Neuronal stem cell (in vitro differentiated cells): ENCODE measurements at regions not wholly inside any gene's neighbourhood (a gene's known extent, or its start where the extent isn't known, plus 50 kb on each side); places are given as distances from the start of the nearest gene placed in this dataset.

Source experiments
- DNase-seq: peaks from one replicate; pipeline ENCODE4 v3.0.0-alpha.2; 2013; ENCODE audit warnings: low spot score
- H2AFZ ChIP-seq: one replicate; pipeline ENCODE4 v1.6.1; 2013; ENCODE audit warnings: mild to moderate bottlenecking, low read length, inconsistent platforms
- H2AK5ac ChIP-seq: 2 replicates; pipeline ENCODE4 v1.6.1; 2013; ENCODE audit warnings: low read depth, mild to moderate bottlenecking, inconsistent platforms, low read length, moderate library complexity, mixed read lengths
- H2BK120ac ChIP-seq: 2 replicates; pipeline ENCODE4 v1.6.1; 2013; ENCODE audit warnings: low read depth, mild to moderate bottlenecking, inconsistent platforms, low read length, moderate library complexity, mixed read lengths
- H2BK12ac ChIP-seq: one replicate; pipeline ENCODE4 v1.6.1; 2013; ENCODE audit warnings: low read length, inconsistent platforms
- H2BK15ac ChIP-seq: 2 replicates; pipeline ENCODE4 v1.6.1; 2013; ENCODE audit warnings: mild to moderate bottlenecking, low read length, inconsistent platforms, mixed read lengths
- H2BK5ac ChIP-seq: one replicate; pipeline ENCODE4 v1.6.1; 2013; ENCODE audit warnings: inconsistent platforms, mild to moderate bottlenecking, low read length, moderate library complexity
- H3K14ac ChIP-seq: one replicate; pipeline ENCODE4 v1.6.1; 2013; ENCODE audit warnings: low read length, inconsistent platforms
- H3K18ac ChIP-seq: 2 replicates; pipeline ENCODE4 v1.6.1; 2013; ENCODE audit warnings: low read length, inconsistent platforms
- H3K23ac ChIP-seq: 2 replicates; pipeline ENCODE4 v1.6.1; 2013; ENCODE audit warnings: low read depth, mild to moderate bottlenecking, mixed read lengths, low read length, inconsistent platforms; ENCODE audit not compliant: poor library complexity
- H3K27ac ChIP-seq: replicated peaks from 3 replicates; pipeline ENCODE4 v1.5.1; 2013; ENCODE audit warnings: low read length, inconsistent platforms
- H3K27me3 ChIP-seq, 3 experiments: 2 replicates each; pipeline ENCODE4 v1.6.1; 2013; ENCODE audit warnings: low read length in 3 of 3, mild to moderate bottlenecking in 2 of 3, inconsistent platforms in 1 of 3, low read depth in 1 of 3, mixed read lengths in 1 of 3, moderate library complexity in 1 of 3; ENCODE audit not compliant: control insufficient read depth in 3 of 3, insufficient read depth in 3 of 3
- H3K36me3 ChIP-seq, 2 donors: replicated peaks in 1 of 2; 2 replicates each; pipeline ENCODE4 v1.6.1; 2013; ENCODE audit warnings: low read length in 2 of 2; ENCODE audit not compliant: control insufficient read depth in 2 of 2, insufficient read depth in 2 of 2
- H3K4ac ChIP-seq: 2 replicates; pipeline ENCODE4 v1.6.1; 2013; ENCODE audit warnings: inconsistent platforms, mild to moderate bottlenecking, low read length, moderate library complexity
- H3K4me1 ChIP-seq, 2 donors: 1 replicate in 1 of 2; 2 replicates in 1 of 2; pipeline ENCODE4 v1.6.1; 2013; ENCODE audit warnings: low read length in 2 of 2, low read depth in 1 of 2; ENCODE audit not compliant: control insufficient read depth in 2 of 2, insufficient read depth in 1 of 2
- H3K4me2 ChIP-seq: one replicate; pipeline ENCODE4 v1.6.1; 2013; ENCODE audit warnings: mild to moderate bottlenecking, low read length, inconsistent platforms; ENCODE audit not compliant: insufficient read depth, poor library complexity, severe bottlenecking
- H3K4me3 ChIP-seq, 2 donors: 2 replicates each; pipeline ENCODE4 v1.5.1; 2013; ENCODE audit warnings: low read length in 2 of 2, mild to moderate bottlenecking in 2 of 2, inconsistent platforms in 1 of 2, moderate library complexity in 1 of 2
- H3K79me1 ChIP-seq: one replicate; pipeline ENCODE4 v1.6.1; 2013; ENCODE audit warnings: low read depth, mild to moderate bottlenecking, inconsistent platforms, low read length, moderate library complexity
- H3K9ac ChIP-seq: one replicate; pipeline ENCODE4 v1.6.1; 2013; ENCODE audit warnings: mild to moderate bottlenecking, low read depth, low read length, inconsistent platforms; ENCODE audit not compliant: poor library complexity
- H3K9me3 ChIP-seq, 2 donors: replicated peaks in 1 of 2; 2 replicates each; pipeline versions ENCODE3 to v1.6.1; 2013; ENCODE audit warnings: low read length in 2 of 2, mild to moderate bottlenecking in 2 of 2, inconsistent platforms in 1 of 2, low read depth in 1 of 2, mixed read lengths in 1 of 2, moderate library complexity in 1 of 2; ENCODE audit not compliant: control insufficient read depth in 2 of 2, insufficient read depth in 1 of 2
- H4K8ac ChIP-seq: one replicate; pipeline ENCODE4 v1.6.1; 2013; ENCODE audit warnings: low read depth, mild to moderate bottlenecking, inconsistent platforms, low read length, moderate library complexity
- H4K91ac ChIP-seq: one replicate; pipeline ENCODE4 v1.6.1; 2013; ENCODE audit warnings: low read length, low read depth, mild to moderate bottlenecking, inconsistent platforms; ENCODE audit not compliant: poor library complexity
- WGBS, 2 donors: extraction: QIAGEN DNeasy Blood & Tissue Kit; methylation state at CpG; one replicate each; pipeline ENCODE4 v1.1.7; 2013; ENCODE audit warnings: missing lambda C conversion rate in 2 of 2, mixed read lengths in 1 of 2; ENCODE audit not compliant: insufficient read length in 2 of 2, insufficient replicate concordance in 1 of 2; ENCODE audit errors: extremely low coverage in 2 of 2; 5-methylcytosine and 5-hydroxymethylcytosine counted together

DNA sequence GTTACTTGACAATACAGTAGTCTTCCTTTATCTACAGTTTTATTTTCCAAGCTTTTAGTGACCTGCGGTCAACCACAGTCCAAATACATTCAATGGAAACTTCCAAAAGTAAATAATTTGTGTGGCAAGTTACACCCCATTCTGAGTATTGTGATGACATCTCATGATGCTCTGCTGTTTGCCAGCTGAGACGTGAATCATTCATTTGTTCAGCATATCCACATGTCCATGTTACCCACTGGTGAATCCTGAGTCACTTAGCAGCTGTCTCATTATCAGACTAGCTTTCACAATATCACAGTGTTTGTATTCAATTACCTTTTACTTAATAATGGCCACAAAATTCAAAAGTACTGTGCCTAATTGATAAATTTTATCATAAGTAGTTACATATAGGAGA is 179.8 kb downstream of the PRR20E start:
- Histone ChIP-seq H3K4me3 (no peak overlapping the region), H3K27ac (no peak overlapping the region), H3K27me3 (no peaks in the 10 kb centered on the region), H3K4me1 (no peaks in the 10 kb centered on the region), H3K14ac (no peak overlapping the region), H3K18ac (no peak overlapping the region), H3K79me1 (no peaks in the 10 kb centered on the region), H3K4ac (no peak overlapping the region), H3K23ac (no peak overlapping the region), H3K4me2 (no peak overlapping the region), H3K9ac (no peak overlapping the region), H2AK5ac (no peak overlapping the region), H3K36me3 (no peaks in the 10 kb centered on the region), H4K91ac (no peak overlapping the region), H2BK15ac (no peak overlapping the region), H2BK5ac (no peak overlapping the region), H2BK12ac (no peak overlapping the region), H2BK120ac (no peak overlapping the region), H2AFZ (no peak overlapping the region), H3K9me3 (no peaks in the 10 kb centered on the region), H4K8ac (no peak overlapping the region)
- DNase-seq = no peak
- no CpG with 5 or more reads among the region's 2 CpGs for WGBS, 2 donors

GRCh38 chr13:57352114-57352513 is 185.1 kb downstream of the PRR20E start:
- H3K4me2 ChIP-seq = no peak overlapping the region
- no peak overlapping the region for H2BK12ac ChIP-seq
- no peak overlapping the region for H3K4ac ChIP-seq
- no peak overlapping the region for H3K9ac ChIP-seq
- no peak overlapping the region for H2BK15ac ChIP-seq
- H3K23ac ChIP-seq = no peak overlapping the region
- no peak overlapping the region for H3K18ac ChIP-seq
- no peak overlapping the region for H3K14ac ChIP-seq
- H2AFZ ChIP-seq = no peak overlapping the region
- no peak overlapping the region for H2BK120ac ChIP-seq
- WGBS, 2 donors = no CpG with 5 or more reads among the region's 1 CpG
- no peak overlapping the region for H2AK5ac ChIP-seq
- H3K27ac ChIP-seq = no peak overlapping the region
- no peaks in the 10 kb centered on the region for H3K9me3 ChIP-seq
- no peaks in the 10 kb centered on the region for H3K27me3 ChIP-seq
- no peak overlapping the region for H3K4me3 ChIP-seq
- no peak overlapping the region for H4K91ac ChIP-seq
- no peaks in the 10 kb centered on the region for H3K4me1 ChIP-seq
- H3K79me1 ChIP-seq = no peaks in the 10 kb centered on the region
- no peak overlapping the region for H2BK5ac ChIP-seq
- H3K36me3 ChIP-seq = no peaks in the 10 kb centered on the region
- H4K8ac ChIP-seq = no peak overlapping the region
- no peak for DNase-seq

- no peak overlapping the region for H3K4me2 ChIP-seq
- H3K23ac ChIP-seq = no peak overlapping the region
- H2BK12ac ChIP-seq = no peak overlapping the region
- H3K9ac ChIP-seq = no peak overlapping the region
- no peaks in the 10 kb centered on the region for H3K79me1 ChIP-seq
- H2BK15ac ChIP-seq = no peak overlapping the region
- H2AK5ac ChIP-seq = no peak overlapping the region
- no peaks in the 10 kb centered on the region for H3K27me3 ChIP-seq
- no peak overlapping the region for H3K27ac ChIP-seq
- H3K36me3 ChIP-seq = no peaks in the 10 kb centered on the region
- DNase-seq = no peak
- no peak overlapping the region for H2BK5ac ChIP-seq
- no peaks in the 10 kb centered on the region for H3K9me3 ChIP-seq
- no peak overlapping the region for H2BK120ac ChIP-seq
- no peak overlapping the region for H4K91ac ChIP-seq
- WGBS, 2 donors = no CpG with 5 or more reads among the region's 3 CpGs
- no peaks in the 10 kb centered on the region for H3K4me1 ChIP-seq
- no peak overlapping the region for H3K18ac ChIP-seq
- peak overlapping the region; percentile 65 for H2AFZ ChIP-seq
- no peak overlapping the region for H3K4ac ChIP-seq
- no peak overlapping the region for H4K8ac ChIP-seq
- no peak overlapping the region for H3K4me3 ChIP-seq
- H3K14ac ChIP-seq = no peak overlapping the region
These were observed 186.8 kb downstream of the PRR20E start for GRCh38 chr13:57353831-57354230.

DNA sequence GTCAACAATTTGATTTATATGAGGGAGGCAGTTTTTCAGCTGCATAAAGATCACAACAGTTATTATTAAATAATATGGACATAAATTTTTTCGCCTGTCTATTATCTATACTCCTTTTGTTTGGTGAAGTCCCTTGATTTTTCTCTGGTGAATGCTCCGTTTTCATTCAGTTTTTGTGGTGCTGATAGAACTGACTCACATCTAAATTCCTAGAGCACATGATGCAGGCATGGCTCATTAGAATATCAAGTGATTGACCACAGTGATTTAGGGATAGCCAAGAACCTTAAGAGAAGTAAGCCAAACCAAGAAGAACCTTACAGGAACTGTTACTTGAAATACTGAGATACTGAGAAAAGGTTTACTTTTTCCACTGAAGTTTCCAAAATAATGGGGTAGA is 208.9 kb downstream of the PRR20E start:
- no peaks in the 10 kb centered on the region for H3K9me3 ChIP-seq
- H2BK15ac ChIP-seq = no peak overlapping the region
- no peak overlapping the region for H3K4me3 ChIP-seq
- no peak overlapping the region for H3K27ac ChIP-seq
- no peak overlapping the region for H3K4me2 ChIP-seq
- no peaks in the 10 kb centered on the region for H3K79me1 ChIP-seq
- H3K36me3 ChIP-seq = no peaks in the 10 kb centered on the region
- H2BK12ac ChIP-seq = no peak overlapping the region
- H3K27me3 ChIP-seq = no peaks in the 10 kb centered on the region
- H3K4ac ChIP-seq = no peak overlapping the region
- H2AFZ ChIP-seq = no peak overlapping the region
- no peak for DNase-seq
- no peak overlapping the region for H3K14ac ChIP-seq
- H3K9ac ChIP-seq = no peak overlapping the region
- WGBS, 2 donors = no CpG with 5 or more reads among the region's 2 CpGs
- H3K18ac ChIP-seq = no peak overlapping the region
- no peak overlapping the region for H2BK5ac ChIP-seq
- no peak overlapping the region for H3K23ac ChIP-seq
- H2AK5ac ChIP-seq = no peak overlapping the region
- no peak overlapping the region for H4K8ac ChIP-seq
- H4K91ac ChIP-seq = no peak overlapping the region
- no peaks in the 10 kb centered on the region for H3K4me1 ChIP-seq
- H2BK120ac ChIP-seq = no peak overlapping the region
